ENCODE measurements at regions not wholly inside any gene's neighbourhood (a gene's known extent, or its start where the extent isn't known, plus 50 kb on each side); places are given as distances from the start of the nearest gene placed in this dataset.
A peak's percentile ranks its signal among the peaks of the same experiment; 100 is the strongest.

DNA sequence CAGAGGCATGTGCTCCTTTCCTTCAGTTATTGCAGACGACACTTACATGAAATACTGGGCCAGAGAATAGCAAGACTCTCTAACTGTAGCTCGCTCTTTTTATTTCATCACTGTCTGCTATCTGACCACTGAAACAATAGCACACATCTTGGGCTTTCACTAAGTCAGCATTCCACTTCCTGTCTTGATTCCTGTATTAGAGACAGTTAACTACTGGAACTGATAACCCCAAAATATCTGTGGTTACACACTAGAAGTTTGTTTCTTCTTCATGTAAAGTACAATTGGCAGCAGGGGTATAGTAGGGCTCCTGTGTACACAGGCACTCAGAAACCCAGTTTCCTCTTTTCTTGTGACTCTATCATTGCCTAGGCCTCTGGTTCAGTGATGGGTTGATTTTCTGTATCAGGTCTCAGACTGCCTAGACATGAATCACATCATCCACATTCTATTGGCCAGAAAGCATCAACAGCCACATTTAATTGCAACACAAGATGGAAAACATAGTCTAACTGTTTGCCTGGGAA is 230.2 kb upstream of the CD96 start:
- no peak for DNase-seq (ENCODE audit: low read depth)

DNA sequence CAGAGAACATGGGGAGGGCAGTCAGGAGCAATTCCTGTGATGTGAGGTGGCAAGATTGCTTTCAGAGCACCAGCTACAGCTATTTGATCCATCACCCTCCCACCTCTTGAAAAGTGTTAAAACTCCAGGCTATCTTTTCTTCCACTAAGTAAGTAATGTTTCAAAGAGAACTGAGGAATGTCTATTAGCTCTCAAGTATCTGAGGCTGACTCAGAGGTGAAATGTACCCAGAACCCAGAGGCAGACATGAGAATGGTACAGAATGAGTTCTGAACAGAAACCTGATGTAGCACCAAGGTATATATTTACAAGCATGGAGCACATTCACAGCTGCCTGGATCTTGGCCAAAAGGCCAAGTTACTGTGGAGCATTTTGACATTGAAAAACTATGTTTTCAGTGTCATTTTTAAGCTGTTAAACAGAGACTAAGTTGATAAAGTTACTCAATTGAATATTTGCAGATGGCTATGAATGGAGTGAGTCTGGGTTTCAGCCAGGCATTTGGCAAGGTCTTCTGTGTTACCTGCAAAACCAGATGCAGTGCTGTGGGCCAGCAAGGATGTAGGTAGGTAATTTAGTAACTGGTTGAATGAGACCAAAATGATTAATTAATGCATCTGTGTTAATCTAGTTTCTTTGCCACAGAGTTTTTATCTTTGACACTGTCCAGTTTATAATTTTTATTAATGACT is 227.7 kb upstream of the CD96 start:
- no peak for DNase-seq (ENCODE audit: low read depth)

DNA sequence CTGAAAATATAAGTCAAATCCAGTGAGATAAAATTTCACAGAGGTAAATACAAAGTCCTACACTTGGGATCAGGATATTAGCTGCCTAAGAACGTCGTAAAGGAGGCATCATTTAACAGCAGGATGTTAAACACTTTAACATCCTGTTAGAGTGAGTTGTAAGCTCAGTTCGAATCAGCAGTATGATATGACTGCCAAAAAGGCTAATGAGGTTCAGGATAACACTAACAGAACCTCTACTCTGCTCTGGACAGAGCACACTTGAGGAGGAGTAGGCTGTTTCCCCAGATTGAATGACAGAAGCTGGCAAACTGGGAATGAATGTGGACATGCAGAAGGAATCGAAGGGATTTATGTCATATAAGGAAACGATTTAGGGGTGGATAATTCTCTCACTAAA is 227.1 kb upstream of the CD96 start:
- DNase-seq (ENCODE audit: low read depth): no peak

DNA sequence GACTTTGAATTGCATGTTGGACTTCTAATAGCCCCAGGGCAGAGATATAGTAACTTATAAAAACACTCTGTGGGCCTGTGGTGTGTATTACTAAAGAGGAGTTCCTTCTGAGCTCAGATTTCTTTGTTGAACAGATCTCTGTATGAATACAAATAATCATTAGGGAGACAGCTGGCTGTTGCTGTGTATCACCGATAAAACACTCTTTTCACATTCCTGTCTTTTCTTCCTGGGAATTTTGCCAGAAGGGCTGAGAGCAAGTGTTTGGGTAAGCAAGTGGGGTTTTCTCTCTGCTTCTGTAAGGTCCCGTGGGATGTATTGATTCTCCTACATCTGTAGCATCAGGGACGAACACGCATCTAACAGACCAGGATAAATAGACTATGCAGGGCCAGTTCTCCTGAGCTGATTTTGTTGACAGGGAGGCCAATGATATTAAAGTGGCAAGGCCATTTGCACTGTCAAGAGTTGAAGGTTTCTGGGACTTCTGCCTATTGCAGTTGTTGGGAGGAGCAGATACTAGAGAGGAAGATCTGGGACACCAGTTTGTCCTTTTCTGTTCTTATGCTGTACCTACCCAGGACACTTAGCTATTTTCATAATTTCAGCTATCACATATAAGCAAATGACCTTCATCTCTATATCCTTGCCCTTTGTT is 225.9 kb upstream of the CD96 start:
- peak; percentile 74 for DNase-seq (ENCODE audit: low read depth)

DNA sequence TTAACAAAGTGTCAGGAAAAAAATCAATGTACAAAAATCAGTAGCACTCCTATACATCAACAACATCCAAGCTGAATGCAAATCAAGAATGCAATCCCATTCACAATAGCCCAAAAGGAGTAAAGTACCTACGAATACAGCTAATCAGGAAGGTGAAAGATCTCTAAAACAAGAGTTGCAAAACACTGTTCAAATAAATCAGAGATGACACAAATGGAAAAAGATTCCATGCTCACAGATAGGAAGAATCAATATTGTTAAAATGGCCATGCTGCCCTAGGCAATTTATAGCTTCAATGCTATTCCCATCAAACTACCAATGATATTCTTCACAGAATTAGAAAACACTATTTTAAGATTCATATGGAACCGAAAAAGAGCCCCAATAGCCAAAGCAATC is 223.7 kb upstream of the CD96 start:
- DNase-seq (ENCODE audit: low read depth): no peak

DNA sequence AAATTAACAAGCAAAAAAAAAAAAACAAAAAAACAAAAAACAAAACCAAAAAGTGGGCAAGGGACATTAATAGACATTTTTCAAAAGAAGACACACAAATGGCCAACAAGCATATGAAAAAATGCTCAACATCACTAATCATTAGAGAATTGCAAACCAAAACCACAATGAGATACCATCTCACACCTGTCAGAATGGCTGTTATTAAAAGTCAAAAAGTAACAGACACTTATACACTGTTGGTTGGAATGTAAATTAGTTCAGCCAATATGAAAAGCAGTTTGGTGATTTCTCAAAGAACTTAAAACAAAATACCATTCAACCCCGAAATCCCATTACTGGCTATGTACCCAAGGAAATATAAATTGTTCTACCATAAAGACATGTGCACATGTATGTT is 222.4 kb upstream of the CD96 start:
- no peak for DNase-seq (ENCODE audit: low read depth)

DNA sequence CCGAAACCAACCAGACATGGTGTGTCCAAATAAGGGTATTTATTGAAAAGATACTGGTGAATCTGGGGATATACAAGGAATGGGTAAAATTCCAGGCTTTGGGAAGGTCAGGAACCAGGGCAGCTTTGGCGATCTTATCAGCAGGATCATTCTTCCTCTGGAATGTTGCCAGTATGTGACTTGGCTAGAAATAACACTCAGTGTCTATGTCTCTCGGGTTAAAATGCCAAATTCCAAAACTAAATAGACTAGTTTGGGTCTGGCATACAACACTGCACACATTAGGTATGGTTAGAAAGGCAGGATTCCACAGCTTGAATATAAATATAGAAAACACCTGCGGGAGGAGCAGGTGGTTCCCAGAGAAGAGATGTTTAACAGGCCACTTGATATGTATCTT is 220.2 kb upstream of the CD96 start:
- peak; percentile 58 for DNase-seq (ENCODE audit: low read depth)

DNA sequence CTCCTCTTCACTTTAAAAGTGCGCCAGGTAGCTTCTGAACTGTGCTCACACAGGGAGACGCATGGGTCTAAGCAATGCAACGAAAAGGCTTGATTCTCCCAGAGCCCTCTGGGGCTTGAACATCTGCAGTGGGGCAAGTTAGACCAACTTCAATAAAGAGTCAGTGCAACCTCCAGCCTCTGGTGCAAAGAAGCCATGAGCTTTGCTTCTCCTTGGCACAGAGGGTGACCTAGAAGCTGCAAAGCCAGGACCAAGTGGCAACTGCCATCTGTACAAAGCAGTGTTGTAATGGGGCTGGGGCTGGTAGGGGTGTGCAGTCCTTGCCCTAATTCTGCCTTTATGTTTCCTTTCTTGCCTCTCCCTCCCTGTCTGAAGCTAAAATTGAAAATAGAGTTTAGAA is 219.0 kb upstream of the CD96 start:
- no peak for DNase-seq (ENCODE audit: low read depth)

DNA sequence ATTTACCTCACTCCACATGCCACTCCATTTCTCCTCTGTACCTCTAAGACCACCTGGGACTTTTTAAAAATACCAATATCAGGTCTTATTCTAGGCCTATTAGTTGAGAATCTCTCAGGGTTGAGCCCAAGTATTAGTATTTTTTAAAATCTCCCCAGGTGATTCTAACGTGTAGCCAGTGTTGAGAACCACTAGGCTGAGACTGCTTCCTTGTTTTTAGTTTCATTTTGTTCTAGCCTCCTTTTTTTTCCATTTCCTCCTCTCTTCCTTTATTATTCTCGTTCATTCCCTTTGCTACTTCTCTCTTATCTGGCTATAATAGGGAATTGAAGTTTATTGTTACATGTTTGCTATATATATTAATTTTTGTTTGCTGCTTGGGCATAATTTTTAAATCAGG is 217.8 kb upstream of the CD96 start:
- no peak for DNase-seq (ENCODE audit: low read depth)

DNA sequence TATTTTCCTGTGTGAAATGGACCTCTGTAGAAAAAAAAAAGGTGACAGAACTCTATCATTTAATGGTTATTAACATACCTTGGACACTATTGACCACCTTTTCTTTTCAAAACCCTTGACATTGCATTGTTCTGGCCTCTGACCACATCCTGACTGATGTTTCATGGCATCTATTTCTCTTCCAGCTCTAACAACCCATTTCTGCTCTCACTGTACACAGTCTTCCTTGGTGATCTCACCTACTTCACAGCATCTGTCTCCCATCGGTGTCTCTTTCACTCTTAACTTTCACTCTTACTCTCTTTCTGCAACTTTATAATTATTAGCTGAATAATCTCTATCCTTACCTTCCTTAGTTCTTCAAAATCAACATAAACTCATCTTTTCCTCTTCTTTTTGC is 217.4 kb upstream of the CD96 start:
- no peak for DNase-seq (ENCODE audit: low read depth)

DNA sequence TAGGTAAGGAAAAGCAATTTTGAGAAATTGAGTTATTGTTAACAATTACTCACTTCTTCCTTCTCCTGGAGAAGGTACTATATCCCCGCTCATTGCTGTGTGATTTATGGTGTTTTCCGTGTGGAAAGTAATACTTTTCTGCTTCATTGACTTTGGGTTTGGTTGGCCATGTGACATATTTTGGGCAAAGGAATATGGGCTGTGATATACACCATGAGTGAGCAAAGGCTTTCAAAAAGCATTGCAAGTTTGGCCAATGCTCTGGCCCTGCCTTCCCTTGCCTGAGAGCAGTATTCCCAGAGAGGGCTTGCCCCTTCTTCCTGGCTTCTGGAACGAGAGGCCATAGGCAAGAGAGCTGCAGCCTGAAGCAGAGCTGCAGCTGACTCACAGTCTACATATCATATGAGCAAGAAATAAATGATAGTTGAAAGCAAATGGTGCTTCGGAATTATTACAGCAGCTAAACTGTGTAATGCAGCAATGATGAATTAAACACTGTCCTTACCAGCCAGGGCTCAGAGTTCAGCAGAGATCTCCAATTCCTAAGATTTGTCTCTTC is 216.8 kb upstream of the CD96 start:
- DNase-seq (ENCODE audit: low read depth): no peak

DNA sequence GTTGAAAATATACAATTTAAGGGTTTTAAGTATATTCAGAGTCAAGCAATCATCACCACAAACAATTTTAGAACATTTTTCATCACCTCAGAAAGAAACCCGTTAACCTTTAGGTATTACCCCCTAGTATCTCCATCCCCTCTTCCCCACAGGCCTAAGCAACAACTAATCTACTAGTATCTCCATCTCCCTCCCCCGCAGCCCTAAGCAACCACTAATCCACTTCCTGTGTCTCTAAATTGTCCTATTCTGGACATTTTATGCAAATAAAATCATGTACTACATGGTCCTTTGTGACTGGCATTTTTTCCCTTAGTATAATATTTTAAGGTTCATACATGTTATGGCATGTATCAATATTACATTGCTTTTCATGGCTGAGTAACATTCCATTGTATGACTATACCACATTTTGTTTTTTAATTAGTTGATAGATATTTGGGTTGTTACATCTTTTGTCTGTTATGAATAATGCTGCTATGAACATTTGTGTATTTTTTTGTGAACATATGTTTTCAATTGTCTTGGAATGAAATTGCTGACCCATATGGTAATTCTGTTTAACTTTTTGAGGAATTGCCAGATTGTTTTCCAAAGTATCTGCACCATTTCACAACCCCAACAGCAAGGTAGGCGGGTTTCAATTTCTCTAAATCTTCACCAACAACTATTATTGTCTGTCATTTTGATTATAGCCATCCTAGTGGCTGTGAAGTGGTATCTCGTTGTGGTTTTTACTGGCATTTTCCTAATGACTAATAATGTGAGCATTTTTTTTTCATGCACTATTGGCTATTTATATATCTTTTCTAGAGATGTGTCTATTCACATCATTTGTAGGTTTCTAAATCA is 215.6 kb upstream of the CD96 start:
- DNase-seq (ENCODE audit: low read depth): no peak

DNA sequence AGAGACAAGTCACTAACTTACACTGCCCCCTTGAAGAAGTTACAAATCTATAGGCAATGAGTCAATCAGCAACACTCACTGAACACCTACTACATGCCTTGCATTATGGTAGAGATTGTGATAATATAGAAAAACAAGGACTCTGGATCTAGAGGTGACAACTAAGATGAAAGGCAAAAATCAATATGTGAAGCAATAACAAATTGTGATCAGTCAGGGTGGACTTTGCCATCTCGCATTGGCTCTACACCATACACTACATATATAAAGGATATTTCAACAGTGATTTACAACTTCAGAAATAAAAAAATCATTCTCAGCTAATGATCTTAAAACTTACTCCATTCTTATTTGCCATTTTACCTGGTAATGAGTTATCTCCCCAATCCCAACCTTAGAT is 210.7 kb upstream of the CD96 start:
- no peak for DNase-seq (ENCODE audit: low read depth)

DNA sequence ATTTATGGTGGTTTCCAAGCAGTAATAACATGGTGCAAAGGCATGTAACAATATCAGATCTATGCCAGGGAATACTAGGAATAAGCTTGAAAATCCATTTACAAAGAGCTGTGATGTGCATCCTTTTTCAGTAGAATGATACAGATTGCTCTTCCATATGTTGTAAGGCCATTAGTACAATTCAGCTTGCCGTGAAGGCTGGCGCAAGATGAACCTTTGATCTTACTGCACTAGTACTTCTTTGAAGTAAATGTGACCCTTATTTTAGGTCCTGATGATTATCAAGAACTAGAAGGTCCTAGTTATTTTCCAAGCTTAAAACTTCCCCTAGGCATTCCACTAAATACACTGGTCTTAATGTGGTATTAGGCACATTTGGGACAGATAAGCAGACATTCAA is 210.1 kb upstream of the CD96 start:
- no peak for DNase-seq (ENCODE audit: low read depth)

DNA sequence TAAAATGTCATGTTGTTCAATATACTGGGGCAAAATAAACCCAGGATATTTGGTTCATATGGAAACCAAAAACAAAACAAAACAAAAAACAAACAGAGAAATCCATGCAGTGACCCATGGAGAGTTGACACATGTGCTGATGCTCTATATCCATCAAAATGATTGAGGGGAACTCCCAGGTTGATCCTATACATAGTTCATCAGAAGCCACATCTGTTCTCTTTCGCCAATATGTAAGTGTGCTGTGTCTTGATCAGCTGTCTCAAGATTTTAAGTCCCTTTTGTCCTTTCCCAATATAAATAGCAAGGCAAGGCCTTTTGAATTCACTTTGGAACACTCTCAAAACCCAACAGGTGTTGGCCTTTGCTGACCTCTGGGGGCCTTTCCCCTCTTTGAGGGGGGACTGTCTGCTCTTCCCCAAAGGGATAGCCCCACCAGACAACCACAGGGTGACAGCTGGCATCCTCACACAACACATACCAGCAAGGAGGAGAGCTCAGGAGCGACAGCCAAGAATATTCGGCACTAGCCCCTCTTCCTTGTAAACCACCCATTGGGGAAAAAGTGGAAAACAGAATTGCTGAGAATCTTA is 209.4 kb upstream of the CD96 start:
- DNase-seq (ENCODE audit: low read depth): no peak

DNA sequence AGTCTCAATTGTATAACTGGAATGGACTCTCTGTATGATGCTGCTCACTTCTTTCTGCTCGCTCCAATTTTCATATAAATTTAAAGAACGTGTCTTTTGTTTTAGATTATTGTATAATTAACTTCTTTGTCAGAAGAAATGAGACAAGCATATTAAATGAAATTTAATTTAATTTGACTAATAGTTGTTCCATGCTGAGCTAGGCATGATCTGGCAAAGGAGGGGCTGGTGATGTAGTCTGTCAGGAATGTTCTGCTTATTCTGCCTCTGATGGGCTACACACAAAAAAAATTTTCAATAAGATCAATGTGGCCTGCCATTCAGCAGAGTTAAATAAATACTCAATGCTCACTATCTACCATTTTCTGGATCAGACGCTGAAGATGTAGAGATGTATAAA is 208.4 kb upstream of the CD96 start:
- peak; percentile 49 for DNase-seq (ENCODE audit: low read depth)

DNA sequence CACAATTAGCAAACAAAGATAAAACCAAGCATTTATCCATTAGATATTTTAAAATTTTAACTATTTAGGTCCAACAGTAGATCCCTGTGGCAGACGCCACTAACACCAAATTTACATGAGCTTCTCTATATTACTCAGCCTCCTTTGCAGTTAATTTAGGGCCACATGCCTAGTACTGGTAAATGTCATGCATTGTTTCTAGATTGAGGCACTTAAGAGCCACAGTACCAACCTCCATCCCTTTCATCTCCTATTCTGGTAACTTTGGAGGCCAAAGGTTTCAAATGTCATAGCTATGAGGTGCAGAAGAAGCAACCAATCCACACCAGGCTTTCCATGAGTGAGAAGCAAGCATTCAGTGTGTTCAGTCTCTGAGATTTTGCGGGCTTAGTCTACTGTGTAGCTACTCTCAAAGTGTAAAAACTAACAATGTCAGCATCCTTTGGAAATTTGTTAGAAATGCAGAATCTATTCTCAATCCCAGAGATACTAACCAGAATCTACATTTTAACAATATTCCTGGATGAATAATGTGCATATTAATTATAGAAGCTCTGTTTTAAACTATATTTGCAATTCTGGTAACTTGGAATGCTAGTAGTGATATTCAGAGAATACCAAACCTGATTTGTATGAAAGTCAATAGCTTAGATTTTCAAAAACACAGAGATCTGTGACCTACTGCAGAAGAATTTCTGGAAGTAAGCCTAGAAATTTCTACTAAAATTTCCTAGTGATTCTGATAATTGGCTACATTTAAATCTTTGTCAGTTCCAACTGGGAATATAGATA is 206.3 kb upstream of the CD96 start:
- no peak for DNase-seq (ENCODE audit: low read depth)

DNA sequence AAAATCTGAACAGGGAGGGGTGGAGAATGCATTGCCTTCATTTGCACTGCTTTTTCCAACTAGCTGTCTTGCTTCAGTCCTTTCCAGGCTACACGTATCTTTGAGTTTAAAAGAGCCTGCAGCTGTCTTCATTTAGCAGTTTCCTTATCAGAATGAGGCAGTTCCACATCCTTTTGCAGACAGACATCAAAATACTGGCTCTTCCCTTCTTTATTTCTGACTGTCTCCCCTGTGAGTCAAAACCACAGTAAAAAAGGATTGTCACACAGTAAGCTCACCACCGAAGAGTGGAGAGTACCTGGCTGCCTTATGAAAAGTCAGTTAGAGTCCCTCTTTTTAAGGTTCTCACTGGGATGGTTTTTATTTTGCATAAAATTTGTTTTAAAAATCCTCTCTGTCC is 205.5 kb upstream of the CD96 start:
- DNase-seq (ENCODE audit: low read depth): no peak

DNA sequence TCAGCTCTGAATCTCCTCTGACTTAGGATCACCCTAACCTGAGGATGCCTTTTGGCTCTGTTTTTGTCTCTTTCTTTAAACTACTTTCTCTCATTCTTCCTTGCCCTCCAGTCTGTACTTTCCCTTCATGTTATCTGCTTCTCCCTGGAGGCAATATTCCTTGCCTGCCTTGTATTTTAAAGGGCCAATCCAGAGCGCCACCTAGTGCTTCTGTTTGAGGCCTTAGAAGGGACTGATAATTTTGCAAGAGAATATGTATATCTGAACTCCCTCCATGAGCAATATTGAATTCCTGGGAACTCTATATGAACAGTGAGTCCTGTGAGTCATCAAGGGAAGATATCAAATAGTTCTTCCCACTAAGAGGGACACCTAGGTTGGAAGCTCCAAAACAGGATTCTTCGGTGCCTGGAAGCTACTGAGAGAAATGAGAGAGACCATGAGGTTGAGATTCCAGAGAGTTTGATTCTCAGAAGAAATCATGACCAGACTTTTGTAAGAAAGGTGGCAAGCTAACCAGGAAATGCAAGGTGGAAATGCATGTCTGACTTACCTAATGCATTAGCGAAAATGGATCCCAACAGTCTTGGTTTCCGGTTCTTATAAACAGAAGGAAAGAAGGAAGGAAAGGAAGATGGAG is 203.8 kb upstream of the CD96 start:
- peak; percentile 55 for DNase-seq (ENCODE audit: low read depth)

DNA sequence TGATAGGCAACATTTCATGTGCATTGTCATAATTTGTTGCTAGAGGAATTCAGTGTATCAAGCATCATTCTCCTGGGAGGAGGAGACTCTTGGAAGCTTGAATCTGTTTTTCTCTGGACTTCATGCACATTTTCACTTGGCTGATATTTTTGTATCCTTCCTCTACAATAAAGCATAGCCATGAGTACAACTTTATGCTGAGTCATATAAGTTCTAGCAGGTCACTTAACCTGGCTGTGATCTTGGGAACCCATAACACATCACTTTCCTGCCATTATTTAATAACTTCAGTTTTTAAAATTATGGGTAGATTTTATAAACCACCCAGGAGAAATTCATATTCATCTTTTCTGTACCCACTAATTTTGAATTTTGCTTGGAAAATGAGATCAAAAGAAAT is 203.0 kb upstream of the CD96 start:
- DNase-seq (ENCODE audit: low read depth): no peak

DNA sequence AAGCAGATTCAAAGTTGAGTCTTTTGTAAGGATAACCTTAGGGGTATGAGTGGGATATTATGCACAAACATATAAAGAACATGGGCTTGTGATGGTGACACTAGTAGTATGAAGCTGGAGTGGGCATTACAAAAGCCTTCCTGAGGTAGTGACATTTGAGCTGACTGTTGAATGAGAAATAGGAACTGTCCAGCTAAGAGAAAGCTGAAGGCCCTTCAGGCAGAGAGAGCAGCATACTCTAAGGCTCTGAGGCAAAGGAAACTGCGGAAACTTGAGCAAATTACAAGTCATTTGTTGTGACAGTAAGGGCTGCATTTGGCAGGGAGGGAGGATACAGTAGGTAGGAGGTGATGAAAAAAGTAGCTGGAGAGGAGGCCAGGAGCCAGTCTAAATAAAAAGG is 190.7 kb upstream of the CD96 start:
- DNase-seq (ENCODE audit: low read depth): no peak
